ENCODE measurements at regions not wholly inside any gene's neighbourhood (a gene's known extent, or its start where the extent isn't known, plus 50 kb on each side); places are given as distances from the start of the nearest gene placed in this dataset.
"Not testable (repeated sequence)": the region's sequence is repeated elsewhere in the genome, so short reads cannot be mapped to it uniquely, and the experiment has no call there.

DNA sequence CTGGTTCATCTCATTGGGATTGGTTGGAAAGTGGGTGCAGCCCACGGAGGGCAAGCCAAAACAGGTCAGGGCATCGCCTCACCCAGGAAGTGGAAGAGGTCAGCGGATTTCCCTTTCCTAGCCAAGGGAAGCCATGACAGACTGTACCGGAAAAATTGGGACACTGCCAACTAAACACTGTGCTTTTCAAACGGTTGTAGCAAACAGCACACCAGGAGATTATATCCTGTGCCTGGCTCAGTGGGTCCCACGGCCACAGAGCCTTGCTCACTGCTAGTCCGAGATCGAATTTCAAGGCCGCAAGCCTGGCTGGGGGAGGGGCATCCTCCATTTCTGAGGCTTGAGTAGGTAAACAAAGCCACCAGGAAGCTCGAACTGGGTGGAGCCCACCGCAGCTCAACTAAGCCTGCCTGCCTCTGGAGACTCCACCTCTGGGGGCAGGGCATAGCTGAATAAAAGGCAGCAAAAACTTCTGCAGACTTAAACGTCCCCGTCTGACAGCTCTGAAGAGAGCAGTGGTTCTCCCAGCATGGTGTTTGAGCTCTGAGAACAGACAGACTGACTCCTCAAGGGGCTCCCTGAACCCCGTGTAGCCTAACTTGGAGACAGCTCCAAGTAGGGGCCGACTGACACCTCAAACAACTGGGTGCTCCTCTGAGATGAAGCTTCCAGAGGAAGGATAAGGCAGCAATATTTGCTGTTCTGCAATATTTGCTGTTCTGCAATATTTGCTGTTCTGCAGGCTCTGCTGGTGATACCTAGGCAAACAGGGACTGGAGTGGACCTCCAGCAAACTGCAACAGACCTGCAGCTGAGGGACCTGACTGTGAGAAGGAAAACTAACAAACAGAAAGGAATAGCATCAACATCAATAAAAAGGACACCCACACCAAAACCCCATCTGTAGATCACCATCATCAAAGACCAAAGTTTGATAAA, 191.0 kb upstream of the IRAK1BP1 start:
- intact Hi-C loops (cut with micrococcal nuclease; ENCODE audit: unreplicated experiment); BruUV-seq (replicated peaks); H3K36me3 ChIP-seq (replicated peaks in 1 of 2; ENCODE audit: control insufficient read depth in 1 of 2, insufficient read depth in 2 of 2, low read length in 2 of 2); H2AFZ ChIP-seq (ENCODE audit: low read length); H3K79me2 ChIP-seq (ENCODE audit: insufficient read depth, low read length); FAIRE-seq; CTCF ChIA-PET (ENCODE audit: low intra/inter-chr PET ratio, low total read pairs); POLR2A ChIA-PET; H3K9me3 ChIP-seq (ENCODE audit: low read length); H3K27me3 ChIP-seq (ENCODE audit: control insufficient read depth in 1 of 2, insufficient read depth in 2 of 2, low read length in 2 of 2); H4K20me1 ChIP-seq (ENCODE audit: insufficient read depth, low read length); H3K9ac ChIP-seq (ENCODE audit: insufficient read depth, low read depth, low read length); in situ Hi-C loops (cut with HindIII; ENCODE audit: extremely low pct_ligation_motif_present, low pct_unique_long_range_greater_than_20kb); H3K27ac ChIP-seq (ENCODE audit: extremely low read length, insufficient read depth, low read length); TF ChIP-seq NONO (IDR thresholded peaks at IDR 0.05): not testable (repeated sequence)
- ATAC-seq (peak; percentile 80), DNase-seq (ENCODE audit: low spot score) (peak; percentile 2)
- peak overlapping the region; percentile 39 for H3K4me2 ChIP-seq (ENCODE audit: low read depth, low read length)
- WGBS (ENCODE audit: low lambda C conversion rate), result 18% methylated on average over 13 of the region's 15 CpGs
- H3K4me1 ChIP-seq (ENCODE audit: insufficient read depth, low read length), result peaks cover 14% of the 10 kb centered on the region
- 0 out of 6 replicates have a peak overlapping the region, but pooled peaks of 1 of the 3 experiments have one; percentile 16 for H3K4me3 ChIP-seq (replicated peaks in 1 of 3; ENCODE audit: insufficient read depth in 1 of 3, low read depth in 2 of 3, low read length in 3 of 3)
- TF ChIP-seq CEBPB (IDR thresholded peaks at IDR 0.05; ENCODE audit: borderline replicate concordance, low read depth, low read length) (0 out of 2 replicates have a peak, but pooled peaks have one; percentile 26), HNF4A (CRISPR knock-in tag; IDR thresholded peaks at IDR 0.05) (0 out of 2 replicates have a peak, but pooled peaks have one; percentile 22), MAFF (IDR thresholded peaks at IDR 0.05; ENCODE audit: low read depth, low read length) (peak; percentile 21; the same call in 1 of the 2 replicates), ZNF841 (CRISPR knock-in tag; IDR thresholded peaks at IDR 0.05; ENCODE audit: borderline replicate concordance) (peak; percentile 41; the same call in 1 of the 2 replicates), NONO (CRISPR knock-in tag; conservative IDR thresholded peaks at IDR 0.05) (peak; percentile 40; the same call in 1 of the 2 replicates), CEBPG (CRISPR knock-in tag; IDR thresholded peaks at IDR 0.05) (peak; percentile 47; the same call in 1 of the 2 replicates), SALL1 (CRISPR knock-in tag; IDR thresholded peaks at IDR 0.05) (peak; percentile 17; the same call in 1 of the 2 replicates), FOXA1 (IDR thresholded peaks at IDR 0.05) (0 out of 2 replicates have a peak, but pooled peaks have one; percentile 30), FOXA1 (CRISPR knock-in tag; IDR thresholded peaks at IDR 0.05) (peak; percentile 81), ZMYM4 (CRISPR knock-in tag; IDR thresholded peaks at IDR 0.05) (0 out of 2 replicates have a peak, but pooled peaks have one; percentile 27), ZNF12 (CRISPR knock-in tag; IDR thresholded peaks at IDR 0.05) (0 out of 2 replicates have a peak, but pooled peaks have one; percentile 21)
- TF ChIP-seq, protein P1, sequence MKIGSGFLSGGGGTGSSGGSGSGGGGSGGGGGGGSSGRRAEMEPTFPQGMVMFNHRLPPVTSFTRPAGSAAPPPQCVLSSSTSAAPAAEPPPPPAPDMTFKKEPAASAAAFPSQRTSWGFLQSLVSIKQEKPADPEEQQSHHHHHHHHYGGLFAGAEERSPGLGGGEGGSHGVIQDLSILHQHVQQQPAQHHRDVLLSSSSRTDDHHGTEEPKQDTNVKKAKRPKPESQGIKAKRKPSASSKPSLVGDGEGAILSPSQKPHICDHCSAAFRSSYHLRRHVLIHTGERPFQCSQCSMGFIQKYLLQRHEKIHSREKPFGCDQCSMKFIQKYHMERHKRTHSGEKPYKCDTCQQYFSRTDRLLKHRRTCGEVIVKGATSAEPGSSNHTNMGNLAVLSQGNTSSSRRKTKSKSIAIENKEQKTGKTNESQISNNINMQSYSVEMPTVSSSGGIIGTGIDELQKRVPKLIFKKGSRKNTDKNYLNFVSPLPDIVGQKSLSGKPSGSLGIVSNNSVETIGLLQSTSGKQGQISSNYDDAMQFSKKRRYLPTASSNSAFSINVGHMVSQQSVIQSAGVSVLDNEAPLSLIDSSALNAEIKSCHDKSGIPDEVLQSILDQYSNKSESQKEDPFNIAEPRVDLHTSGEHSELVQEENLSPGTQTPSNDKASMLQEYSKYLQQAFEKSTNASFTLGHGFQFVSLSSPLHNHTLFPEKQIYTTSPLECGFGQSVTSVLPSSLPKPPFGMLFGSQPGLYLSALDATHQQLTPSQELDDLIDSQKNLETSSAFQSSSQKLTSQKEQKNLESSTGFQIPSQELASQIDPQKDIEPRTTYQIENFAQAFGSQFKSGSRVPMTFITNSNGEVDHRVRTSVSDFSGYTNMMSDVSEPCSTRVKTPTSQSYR (CRISPR knock-in tag; IDR thresholded peaks at IDR 0.05; ENCODE audit: borderline replicate concordance), result peak; percentile 78; the same call in 1 of the 2 replicates
- TF ChIP-seq, protein P2, sequence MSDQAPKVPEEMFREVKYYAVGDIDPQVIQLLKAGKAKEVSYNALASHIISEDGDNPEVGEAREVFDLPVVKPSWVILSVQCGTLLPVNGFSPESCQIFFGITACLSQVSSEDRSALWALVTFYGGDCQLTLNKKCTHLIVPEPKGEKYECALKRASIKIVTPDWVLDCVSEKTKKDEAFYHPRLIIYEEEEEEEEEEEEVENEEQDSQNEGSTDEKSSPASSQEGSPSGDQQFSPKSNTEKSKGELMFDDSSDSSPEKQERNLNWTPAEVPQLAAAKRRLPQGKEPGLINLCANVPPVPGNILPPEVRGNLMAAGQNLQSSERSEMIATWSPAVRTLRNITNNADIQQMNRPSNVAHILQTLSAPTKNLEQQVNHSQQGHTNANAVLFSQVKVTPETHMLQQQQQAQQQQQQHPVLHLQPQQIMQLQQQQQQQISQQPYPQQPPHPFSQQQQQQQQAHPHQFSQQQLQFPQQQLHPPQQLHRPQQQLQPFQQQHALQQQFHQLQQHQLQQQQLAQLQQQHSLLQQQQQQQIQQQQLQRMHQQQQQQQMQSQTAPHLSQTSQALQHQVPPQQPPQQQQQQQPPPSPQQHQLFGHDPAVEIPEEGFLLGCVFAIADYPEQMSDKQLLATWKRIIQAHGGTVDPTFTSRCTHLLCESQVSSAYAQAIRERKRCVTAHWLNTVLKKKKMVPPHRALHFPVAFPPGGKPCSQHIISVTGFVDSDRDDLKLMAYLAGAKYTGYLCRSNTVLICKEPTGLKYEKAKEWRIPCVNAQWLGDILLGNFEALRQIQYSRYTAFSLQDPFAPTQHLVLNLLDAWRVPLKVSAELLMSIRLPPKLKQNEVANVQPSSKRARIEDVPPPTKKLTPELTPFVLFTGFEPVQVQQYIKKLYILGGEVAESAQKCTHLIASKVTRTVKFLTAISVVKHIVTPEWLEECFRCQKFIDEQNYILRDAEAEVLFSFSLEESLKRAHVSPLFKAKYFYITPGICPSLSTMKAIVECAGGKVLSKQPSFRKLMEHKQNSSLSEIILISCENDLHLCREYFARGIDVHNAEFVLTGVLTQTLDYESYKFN (CRISPR knock-in tag; conservative IDR thresholded peaks at IDR 0.05), result 0 out of 2 replicates have a peak, but pooled peaks have one; percentile 24
- TF ChIP-seq, protein P3, sequence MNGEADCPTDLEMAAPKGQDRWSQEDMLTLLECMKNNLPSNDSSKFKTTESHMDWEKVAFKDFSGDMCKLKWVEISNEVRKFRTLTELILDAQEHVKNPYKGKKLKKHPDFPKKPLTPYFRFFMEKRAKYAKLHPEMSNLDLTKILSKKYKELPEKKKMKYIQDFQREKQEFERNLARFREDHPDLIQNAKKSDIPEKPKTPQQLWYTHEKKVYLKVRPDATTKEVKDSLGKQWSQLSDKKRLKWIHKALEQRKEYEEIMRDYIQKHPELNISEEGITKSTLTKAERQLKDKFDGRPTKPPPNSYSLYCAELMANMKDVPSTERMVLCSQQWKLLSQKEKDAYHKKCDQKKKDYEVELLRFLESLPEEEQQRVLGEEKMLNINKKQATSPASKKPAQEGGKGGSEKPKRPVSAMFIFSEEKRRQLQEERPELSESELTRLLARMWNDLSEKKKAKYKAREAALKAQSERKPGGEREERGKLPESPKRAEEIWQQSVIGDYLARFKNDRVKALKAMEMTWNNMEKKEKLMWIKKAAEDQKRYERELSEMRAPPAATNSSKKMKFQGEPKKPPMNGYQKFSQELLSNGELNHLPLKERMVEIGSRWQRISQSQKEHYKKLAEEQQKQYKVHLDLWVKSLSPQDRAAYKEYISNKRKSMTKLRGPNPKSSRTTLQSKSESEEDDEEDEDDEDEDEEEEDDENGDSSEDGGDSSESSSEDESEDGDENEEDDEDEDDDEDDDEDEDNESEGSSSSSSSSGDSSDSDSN (CRISPR knock-in tag; IDR thresholded peaks at IDR 0.05), result 0 out of 2 replicates have a peak, but pooled peaks have one; percentile 20
